Suprapubic skin (tissue), 4 donors: ENCODE measurements at regions not wholly inside any gene's neighbourhood (a gene's known extent, or its start where the extent isn't known, plus 50 kb on each side); places are given as distances from the start of the nearest gene placed in this dataset.

Source experiments
- DNase-seq, 2 donors: peaks; one replicate each; pipeline ENCODE4 v3.0.0-alpha.2; 2019; ENCODE audit warnings: low spot score in 2 of 2
- H3K27ac ChIP-seq: fragments of 200-600 bp; sonication (generic); one replicate; pipeline ENCODE4 v1.5.1; 2019
- H3K27me3 ChIP-seq: fragments of 200-600 bp; sonication (generic); one replicate; pipeline ENCODE4 v1.5.1; 2019
- H3K36me3 ChIP-seq: fragments of 200-600 bp; sonication (generic); one replicate; pipeline ENCODE4 v1.5.1; 2019
- H3K4me1 ChIP-seq: fragments of 200-600 bp; sonication (generic); one replicate; pipeline ENCODE4 v1.5.1; 2019
- H3K4me3 ChIP-seq: fragments of 200-600 bp; sonication (generic); one replicate; pipeline ENCODE4 v1.5.1; 2019; ENCODE audit warnings: mild to moderate bottlenecking
- H3K9me3 ChIP-seq: fragments of 200-600 bp; sonication (generic); one replicate; pipeline ENCODE4 v1.5.1; 2019
- EP300 ChIP-seq: sonication (generic); formaldehyde crosslinking; IDR thresholded peaks from one replicate; pipeline ENCODE4 v1.6.1; 2017; ENCODE audit warnings: antibody characterized with exemption
- POLR2A ChIP-seq, 2 donors: fragments of 450-650 bp; IDR thresholded peaks; one replicate each; pipeline ENCODE4 v1.6.1; 2017; ENCODE audit warnings: antibody characterized with exemption in 2 of 2, mild to moderate bottlenecking in 2 of 2, moderate library complexity in 2 of 2
- POLR2AphosphoS5 ChIP-seq, 3 donors: sonication (generic); formaldehyde crosslinking; IDR thresholded peaks; one replicate each; pipeline ENCODE4 v1.6.1; 2017; ENCODE audit warnings: antibody characterized with exemption in 3 of 3
- WGBS: methylation state at CpG from one replicate; pipeline ENCODE4 v1.1.5; 2018; 5-methylcytosine and 5-hydroxymethylcytosine counted together
- TF ChIP-seq, protein P1 (sequence below), 2 donors: fragments of 200-600 bp in 1 of 2; fragments of 450-650 bp in 1 of 2; sonication (generic) in 1 of 2; IDR thresholded peaks; one replicate each; pipeline ENCODE4 v1.5.1; 2016 to 2019; ENCODE audit warnings: antibody characterized with exemption in 2 of 2, mild to moderate bottlenecking in 1 of 2, moderate library complexity in 1 of 2

DNA sequence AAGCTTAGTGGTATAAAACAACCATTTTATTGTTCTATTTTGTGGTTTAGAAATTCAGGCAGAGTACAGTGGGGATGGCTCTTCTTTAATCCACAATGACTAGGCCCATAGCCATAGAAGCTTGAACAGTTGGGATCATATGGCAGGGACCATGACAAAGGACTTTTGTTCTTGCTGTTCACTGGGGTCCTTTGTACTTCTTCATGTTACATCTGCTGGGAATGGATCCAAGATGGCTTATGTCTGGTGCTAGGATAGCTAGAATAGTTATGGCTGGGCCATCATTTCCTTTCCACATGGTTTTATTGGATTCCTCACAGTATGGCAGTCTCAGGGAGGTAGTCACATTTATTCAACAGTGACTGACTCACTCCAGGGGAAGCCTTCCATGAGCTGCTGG is 427.9 kb upstream of the AGTR1 start:
- Histone ChIP-seq H3K4me1 (no peaks in the 10 kb centered on the region), H3K9me3 (no peaks in the 10 kb centered on the region), H3K4me3 (no peak overlapping the region), H3K27ac (no peak overlapping the region), H3K27me3 (no peaks in the 10 kb centered on the region), H3K36me3 (no peaks in the 10 kb centered on the region)
- TF ChIP-seq EP300, result no peak
- TF ChIP-seq POLR2AphosphoS5 (IDR thresholded peaks at IDR 0.05), result no peak
- TF ChIP-seq, protein P1, sequence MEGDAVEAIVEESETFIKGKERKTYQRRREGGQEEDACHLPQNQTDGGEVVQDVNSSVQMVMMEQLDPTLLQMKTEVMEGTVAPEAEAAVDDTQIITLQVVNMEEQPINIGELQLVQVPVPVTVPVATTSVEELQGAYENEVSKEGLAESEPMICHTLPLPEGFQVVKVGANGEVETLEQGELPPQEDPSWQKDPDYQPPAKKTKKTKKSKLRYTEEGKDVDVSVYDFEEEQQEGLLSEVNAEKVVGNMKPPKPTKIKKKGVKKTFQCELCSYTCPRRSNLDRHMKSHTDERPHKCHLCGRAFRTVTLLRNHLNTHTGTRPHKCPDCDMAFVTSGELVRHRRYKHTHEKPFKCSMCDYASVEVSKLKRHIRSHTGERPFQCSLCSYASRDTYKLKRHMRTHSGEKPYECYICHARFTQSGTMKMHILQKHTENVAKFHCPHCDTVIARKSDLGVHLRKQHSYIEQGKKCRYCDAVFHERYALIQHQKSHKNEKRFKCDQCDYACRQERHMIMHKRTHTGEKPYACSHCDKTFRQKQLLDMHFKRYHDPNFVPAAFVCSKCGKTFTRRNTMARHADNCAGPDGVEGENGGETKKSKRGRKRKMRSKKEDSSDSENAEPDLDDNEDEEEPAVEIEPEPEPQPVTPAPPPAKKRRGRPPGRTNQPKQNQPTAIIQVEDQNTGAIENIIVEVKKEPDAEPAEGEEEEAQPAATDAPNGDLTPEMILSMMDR (IDR thresholded peaks at IDR 0.05), result no peak
- TF ChIP-seq POLR2A (IDR thresholded peaks at IDR 0.05), result no peak
- DNase-seq, result no peak

DNA sequence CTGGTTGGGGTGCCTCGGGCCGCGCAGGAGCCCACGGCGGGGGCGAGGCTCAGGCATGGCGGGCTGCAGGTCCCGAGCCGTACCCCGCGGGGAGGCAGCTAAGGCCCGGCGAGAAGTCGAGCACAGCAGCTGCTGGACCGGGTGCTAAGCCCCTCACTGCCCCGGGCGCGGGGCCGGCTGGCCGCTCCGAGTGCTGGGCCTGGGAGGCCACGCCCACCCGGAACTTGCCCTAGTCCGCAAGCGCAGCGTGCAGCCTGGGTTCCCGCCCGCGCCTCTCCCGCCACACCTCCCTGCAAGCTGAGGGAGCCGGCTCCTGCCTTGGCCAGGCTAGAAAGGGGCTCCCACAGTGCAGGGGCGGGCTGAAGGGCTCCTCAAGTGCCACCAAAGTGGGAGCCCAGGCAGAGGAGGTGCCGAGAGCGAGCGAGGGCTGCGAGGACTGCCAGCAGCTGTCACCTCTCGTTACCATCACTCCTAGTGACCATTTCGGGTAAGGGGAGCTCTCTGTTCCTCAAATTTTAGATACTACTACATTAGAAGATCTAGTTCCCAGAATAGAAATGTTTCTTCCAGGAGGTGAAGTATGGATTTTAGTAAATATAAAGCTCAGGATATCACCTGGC is 417.0 kb upstream of the AGTR1 start:
- Histone ChIP-seq H3K4me1 (no peaks in the 10 kb centered on the region), H3K9me3 (no peaks in the 10 kb centered on the region), H3K4me3 (no peak overlapping the region), H3K36me3 (no peaks in the 10 kb centered on the region), H3K27ac (no peak overlapping the region), H3K27me3 (no peaks in the 10 kb centered on the region)
- no peak for DNase-seq
- no peak for TF ChIP-seq POLR2A (IDR thresholded peaks at IDR 0.05)
- no peak for TF ChIP-seq POLR2AphosphoS5 (IDR thresholded peaks at IDR 0.05)
- TF ChIP-seq, protein P1 (IDR thresholded peaks at IDR 0.05), result no peak
- TF ChIP-seq EP300, result no peak
- WGBS, result 89% methylated on average over 8 of the region's 38 CpGs

DNA sequence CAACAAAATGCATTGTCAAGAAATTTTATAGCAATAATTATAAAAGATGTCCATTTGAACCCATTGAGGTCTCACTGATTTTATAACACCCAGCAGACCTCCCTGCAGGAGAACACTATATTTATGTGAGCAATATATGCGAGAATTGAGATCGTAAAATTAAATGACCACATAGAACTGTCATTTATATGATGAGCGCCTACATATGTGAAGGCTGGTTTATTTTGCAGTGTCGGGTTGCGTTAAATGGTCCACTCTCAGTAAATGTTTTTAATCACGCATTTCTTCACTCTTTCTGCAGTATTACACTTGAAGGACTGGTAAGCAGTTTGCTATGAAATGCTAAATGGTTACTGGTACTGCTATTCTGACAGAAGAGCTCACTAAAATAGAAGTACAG is 408.5 kb upstream of the AGTR1 start:
- H3K27ac ChIP-seq, result no peak overlapping the region
- H3K4me3 ChIP-seq, result no peak overlapping the region
- no peaks in the 10 kb centered on the region for H3K4me1 ChIP-seq
- DNase-seq, result no peak
- H3K36me3 ChIP-seq, result no peaks in the 10 kb centered on the region
- no peaks in the 10 kb centered on the region for H3K27me3 ChIP-seq
- WGBS, result 93% methylated on average over 6 of the region's 6 CpGs
- TF ChIP-seq, protein P1 (IDR thresholded peaks at IDR 0.05), result no peak
- TF ChIP-seq POLR2AphosphoS5 (IDR thresholded peaks at IDR 0.05), result no peak
- no peak for TF ChIP-seq POLR2A (IDR thresholded peaks at IDR 0.05)
- TF ChIP-seq EP300, result no peak
- no peaks in the 10 kb centered on the region for H3K9me3 ChIP-seq

DNA sequence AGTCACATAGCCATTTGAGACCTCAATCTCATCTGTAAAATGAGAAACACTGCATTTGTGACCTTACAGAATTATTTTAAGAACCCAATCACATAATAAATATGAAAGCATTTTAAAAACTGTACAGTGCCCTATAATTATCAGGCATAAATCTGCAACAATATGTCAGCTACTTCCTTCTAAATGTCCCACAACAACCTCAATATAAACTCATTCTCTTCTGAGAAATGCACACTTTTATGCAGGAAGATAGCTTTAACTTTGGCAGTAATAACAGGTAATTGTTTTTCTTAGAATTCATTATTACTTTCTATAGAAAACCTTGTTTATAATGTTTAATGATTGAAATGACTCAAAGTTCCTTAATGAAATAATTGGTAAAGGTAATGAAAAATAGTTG is 400.7 kb upstream of the AGTR1 start:
- no peak for DNase-seq
- Histone ChIP-seq H3K9me3 (no peaks in the 10 kb centered on the region), H3K36me3 (no peaks in the 10 kb centered on the region), H3K27me3 (no peaks in the 10 kb centered on the region), H3K27ac (no peak overlapping the region), H3K4me1 (no peaks in the 10 kb centered on the region), H3K4me3 (no peak overlapping the region)
- no peak for TF ChIP-seq EP300
- TF ChIP-seq, protein P1 (IDR thresholded peaks at IDR 0.05), result no peak
- TF ChIP-seq POLR2A (IDR thresholded peaks at IDR 0.05), result no peak
- no peak for TF ChIP-seq POLR2AphosphoS5 (IDR thresholded peaks at IDR 0.05)

DNA sequence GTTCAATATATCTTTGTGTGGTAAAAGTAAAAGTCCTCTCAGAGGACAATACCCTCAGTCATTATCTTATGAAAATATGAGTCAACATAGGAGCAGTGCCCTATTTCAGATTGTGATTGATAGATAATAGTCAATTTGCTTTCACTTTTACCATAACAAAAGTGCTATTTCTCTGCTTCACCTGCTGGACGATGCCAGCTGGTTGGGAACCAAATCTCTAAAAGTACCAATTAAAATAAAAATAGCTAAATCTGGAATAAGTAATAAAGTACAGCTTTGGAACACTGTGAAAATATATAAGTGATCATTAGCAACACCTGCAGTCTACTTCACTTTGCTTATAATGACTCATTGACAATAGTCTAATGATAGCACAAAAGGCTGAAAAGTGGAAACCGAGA is 390.3 kb upstream of the AGTR1 start:
- Histone ChIP-seq H3K4me3 (no peak overlapping the region), H3K27me3 (no peaks in the 10 kb centered on the region), H3K9me3 (no peaks in the 10 kb centered on the region), H3K36me3 (no peaks in the 10 kb centered on the region), H3K4me1 (no peaks in the 10 kb centered on the region), H3K27ac (no peak overlapping the region)
- WGBS, result 90% methylated on average over 2 of the region's 2 CpGs
- TF ChIP-seq EP300 (no peak), POLR2AphosphoS5 (IDR thresholded peaks at IDR 0.05) (no peak)
- TF ChIP-seq, protein P1 (IDR thresholded peaks at IDR 0.05), result no peak
- no peak for DNase-seq
